Smooth muscle cell (in vitro differentiated cells): ENCODE measurements at regions not wholly inside any gene's neighbourhood (a gene's known extent, or its start where the extent isn't known, plus 50 kb on each side); places are given as distances from the start of the nearest gene placed in this dataset.

Experiments
- DNase-seq: peaks from one replicate; lab custom pipeline; 2025; ENCODE audit not compliant: unreplicated experiment; lab: John Stamatoyannopoulos, UW
- H2AFZ ChIP-seq: fragments of 200-600 bp; sonication (generic); 2 replicates; pipeline ENCODE4 v1.6.0; 2016; ENCODE audit warnings: antibody characterized with exemption, low read depth, mild to moderate bottlenecking
- H3F3A ChIP-seq: fragments of 200-600 bp; sonication (generic); 2 replicates; pipeline ENCODE4 v1.6.0; 2017; ENCODE audit warnings: antibody characterized with exemption, low read depth
- H3K27ac ChIP-seq: fragments of 200-600 bp; sonication (generic); 2 replicates; pipeline ENCODE4 v1.5.1; 2016; ENCODE audit warnings: low read depth, mild to moderate bottlenecking
- H3K27me3 ChIP-seq: fragments of 200-600 bp; sonication (generic); 2 replicates; pipeline ENCODE4 v1.6.1; 2016; ENCODE audit warnings: low read depth, mild to moderate bottlenecking
- H3K36me3 ChIP-seq: fragments of 200-600 bp; sonication (generic); 2 replicates; pipeline ENCODE4 v1.5.1; 2016; ENCODE audit warnings: low read depth
- H3K4me1 ChIP-seq: fragments of 200-600 bp; sonication (generic); 2 replicates; pipeline ENCODE4 v1.5.1; 2016; ENCODE audit warnings: low read depth
- H3K4me2 ChIP-seq: fragments of 200-600 bp; sonication (generic); 2 replicates; pipeline ENCODE4 v1.6.0; 2016; ENCODE audit warnings: mild to moderate bottlenecking
- H3K4me3 ChIP-seq: fragments of 200-600 bp; sonication (generic); 2 replicates; pipeline ENCODE4 v1.5.1; 2016; ENCODE audit warnings: mild to moderate bottlenecking
- H3K79me2 ChIP-seq: fragments of 200-600 bp; sonication (generic); 2 replicates; pipeline ENCODE4 v1.6.0; 2016; ENCODE audit warnings: low read depth, mild to moderate bottlenecking
- H3K9ac ChIP-seq: fragments of 200-600 bp; sonication (generic); 2 replicates; pipeline ENCODE4 v1.6.0; 2016; ENCODE audit warnings: low read depth
- H3K9me3 ChIP-seq: fragments of 200-600 bp; sonication (generic); replicated peaks from 2 replicates; pipeline ENCODE4 v1.5.1; 2016; ENCODE audit warnings: low read depth
- H4K20me1 ChIP-seq: fragments of 200-600 bp; sonication (generic); 2 replicates; pipeline ENCODE4 v1.6.0; 2016; ENCODE audit warnings: low read depth
- CTCF ChIP-seq: fragments of 200-600 bp; sonication (generic); IDR thresholded peaks from 2 replicates; pipeline ENCODE4 v1.5.1; 2017; ENCODE audit warnings: borderline replicate concordance, mild to moderate bottlenecking, antibody characterized with exemption; ENCODE audit not compliant: insufficient read depth, poor library complexity, severe bottlenecking
- WGBS: methylation state at CpG from one replicate; pipeline ENCODE4 v1.1.7; 2016; ENCODE audit warnings: low lambda C conversion rate; 5-methylcytosine and 5-hydroxymethylcytosine counted together

- Histone ChIP-seq H3K79me2 (no peaks in the 10 kb centered on the region), H3K4me2 (no peak overlapping the region), H3K4me1 (peaks cover 7% of the 10 kb centered on the region), H3K27me3 (peaks cover 5% of the 10 kb centered on the region), H4K20me1 (no peaks in the 10 kb centered on the region), H3F3A (peaks cover 4% of the 10 kb centered on the region), H3K9me3 (no peaks in the 10 kb centered on the region), H3K36me3 (no peaks in the 10 kb centered on the region), H3K4me3 (no peak overlapping the region), H3K27ac (no peak overlapping the region), H3K9ac (no peak overlapping the region), H2AFZ (no peak overlapping the region)
- no peak for TF ChIP-seq CTCF
- 91% methylated on average over 5 of the region's 5 CpGs for WGBS
- DNase-seq, result no peak
These were observed 213.3 kb upstream of the CXCR4 start for GRCh38 chr2:136331226-136331625.

GRCh38 chr2:136328207-136328795, 210.4 kb upstream of the CXCR4 start:
- no peak overlapping the region for H3K4me2 ChIP-seq
- no peak overlapping the region for H3K9ac ChIP-seq
- no peak overlapping the region for H3K27ac ChIP-seq
- no peak overlapping the region for H2AFZ ChIP-seq
- no peaks in the 10 kb centered on the region for H3K9me3 ChIP-seq
- no peaks in the 10 kb centered on the region for H3K36me3 ChIP-seq
- H3F3A ChIP-seq, result peaks cover 4% of the 10 kb centered on the region
- peaks cover 7% of the 10 kb centered on the region for H3K4me1 ChIP-seq
- H3K79me2 ChIP-seq, result no peaks in the 10 kb centered on the region
- TF ChIP-seq CTCF, result no peak
- DNase-seq, result no peak
- 62% methylated on average over 8 of the region's 8 CpGs for WGBS
- peaks cover 5% of the 10 kb centered on the region for H3K27me3 ChIP-seq
- no peak overlapping the region for H3K4me3 ChIP-seq
- H4K20me1 ChIP-seq, result no peaks in the 10 kb centered on the region

- no peaks in the 10 kb centered on the region for H3K79me2 ChIP-seq
- peak overlapping the region; percentile 78 for H3K4me2 ChIP-seq
- H3K4me3 ChIP-seq, result peak overlapping the region; percentile 23
- peaks cover 7% of the 10 kb centered on the region for H3K4me1 ChIP-seq
- no peak overlapping the region for H2AFZ ChIP-seq
- no peaks in the 10 kb centered on the region for H3K9me3 ChIP-seq
- WGBS, result 25% methylated on average over 12 of the region's 12 CpGs
- H4K20me1 ChIP-seq, result no peaks in the 10 kb centered on the region
- H3K9ac ChIP-seq, result no peak overlapping the region
- TF ChIP-seq CTCF, result no peak
- no peak for DNase-seq
- no peak overlapping the region for H3K27ac ChIP-seq
- H3F3A ChIP-seq, result peaks cover 4% of the 10 kb centered on the region
- no peaks in the 10 kb centered on the region for H3K36me3 ChIP-seq
- peaks cover 5% of the 10 kb centered on the region for H3K27me3 ChIP-seq
These were observed 209.4 kb upstream of the CXCR4 start for GRCh38 chr2:136327162-136327852.
